HG03064 (cell line): ENCODE measurements at regions not wholly inside any gene's neighbourhood (a gene's known extent, or its start where the extent isn't known, plus 50 kb on each side); places are given as distances from the start of the nearest gene placed in this dataset.
"Not testable (repeated sequence)": the region's sequence is repeated elsewhere in the genome, so short reads cannot be mapped to it uniquely, and the experiment has no call there.

Experiments
- ATAC-seq: cut with Tn5 transposase; IDR thresholded peaks from one replicate; pipeline ENCODE4 v1.9.1; 2021; ENCODE audit warnings: low read depth; ENCODE audit not compliant: unreplicated experiment

DNA sequence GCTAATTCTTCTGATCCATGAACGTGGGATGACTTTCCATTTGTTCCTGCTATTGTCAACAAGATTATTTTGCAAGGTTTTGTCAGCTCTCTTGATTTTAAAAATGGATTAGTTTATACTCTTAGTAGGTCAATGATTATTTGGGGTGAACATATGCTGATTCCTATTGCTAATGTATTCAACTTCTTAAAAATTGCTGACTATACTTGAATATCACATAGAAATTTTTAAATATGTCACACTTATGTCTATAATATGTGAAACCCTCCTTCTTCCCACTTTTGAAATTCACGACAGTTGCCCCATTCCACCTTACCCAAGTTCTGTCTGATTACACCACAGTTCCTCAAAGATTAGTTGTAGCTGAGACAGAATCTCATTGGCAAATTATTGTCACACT is 465.7 kb upstream of the TENM3 start:
- no peak for ATAC-seq

DNA sequence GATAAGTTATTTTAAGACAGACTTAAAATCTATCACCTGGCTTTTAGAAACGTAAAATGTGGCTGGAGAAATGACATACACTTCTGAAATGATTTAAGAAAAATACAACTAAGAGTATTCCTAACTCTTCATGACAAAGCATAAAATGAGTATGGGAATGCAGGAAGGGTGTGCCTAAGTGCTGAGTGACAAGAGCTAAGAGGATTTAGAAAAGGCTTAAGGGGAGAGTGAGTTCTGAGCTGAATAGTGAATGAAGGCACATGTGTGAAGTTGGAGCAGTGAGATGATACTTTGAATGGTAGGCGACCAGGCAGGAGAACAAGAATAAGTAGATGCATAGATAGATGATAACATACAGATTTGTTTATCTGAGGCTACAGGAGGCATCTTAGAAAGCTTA is 458.3 kb upstream of the TENM3 start:
- no peak for ATAC-seq

DNA sequence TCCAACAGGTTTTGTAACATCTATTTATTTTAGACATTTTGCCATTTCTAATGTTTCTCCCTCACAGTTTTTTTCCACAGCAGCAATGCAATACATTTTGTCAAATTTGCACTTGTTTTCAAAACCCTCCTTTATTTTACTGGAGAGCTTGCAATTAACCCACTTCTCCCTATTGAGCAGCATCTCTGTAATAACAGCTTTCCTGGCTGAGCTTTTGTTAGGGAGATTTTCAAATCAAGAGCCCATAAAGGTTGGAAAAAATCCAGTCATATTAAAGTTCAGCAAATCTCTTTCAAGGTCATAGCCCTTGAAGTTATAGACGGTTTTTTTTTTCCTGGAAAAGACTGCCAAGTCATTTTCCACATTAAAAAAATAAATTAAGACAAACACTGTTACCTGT is 450.6 kb upstream of the TENM3 start:
- ATAC-seq = no peak

DNA sequence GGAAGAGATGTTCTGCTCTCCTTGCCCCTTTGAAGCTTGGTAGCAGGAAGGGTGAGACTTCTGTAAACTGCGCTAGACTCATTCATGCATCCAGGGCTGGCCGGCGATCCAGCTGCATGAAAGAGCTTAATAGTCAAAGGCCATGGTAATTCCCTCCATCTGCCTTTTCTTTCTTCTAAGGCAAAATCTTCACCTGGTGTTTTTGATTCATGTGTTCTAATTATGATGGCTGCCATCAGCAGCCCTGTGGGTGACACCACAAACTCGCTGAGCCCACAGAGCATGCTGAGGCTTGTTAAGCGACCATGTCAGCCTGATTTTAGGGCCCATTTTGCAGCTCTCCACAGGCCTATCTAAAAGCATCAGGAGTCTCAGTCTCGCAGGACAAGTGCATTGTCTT is 450.1 kb upstream of the TENM3 start:
- no peak for ATAC-seq

DNA sequence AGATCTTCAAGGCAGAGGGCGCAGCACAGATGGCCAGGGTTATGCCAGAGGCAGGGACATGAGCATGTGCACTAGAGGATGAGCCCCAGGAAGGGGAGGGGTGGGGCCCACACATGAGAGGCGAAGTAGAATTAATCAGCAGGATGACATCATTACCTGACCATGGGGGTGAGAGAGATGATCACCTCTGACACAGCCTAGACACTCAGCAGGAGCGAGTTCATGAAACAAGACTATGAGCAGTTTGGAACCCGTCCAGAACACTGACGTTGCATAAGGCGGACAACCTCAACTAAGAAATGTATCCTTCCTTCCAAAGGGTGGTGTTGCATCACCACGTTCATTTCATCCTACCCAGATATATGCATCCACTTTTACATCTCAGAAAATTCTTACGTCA is 446.7 kb upstream of the TENM3 start:
- no peak for ATAC-seq

DNA sequence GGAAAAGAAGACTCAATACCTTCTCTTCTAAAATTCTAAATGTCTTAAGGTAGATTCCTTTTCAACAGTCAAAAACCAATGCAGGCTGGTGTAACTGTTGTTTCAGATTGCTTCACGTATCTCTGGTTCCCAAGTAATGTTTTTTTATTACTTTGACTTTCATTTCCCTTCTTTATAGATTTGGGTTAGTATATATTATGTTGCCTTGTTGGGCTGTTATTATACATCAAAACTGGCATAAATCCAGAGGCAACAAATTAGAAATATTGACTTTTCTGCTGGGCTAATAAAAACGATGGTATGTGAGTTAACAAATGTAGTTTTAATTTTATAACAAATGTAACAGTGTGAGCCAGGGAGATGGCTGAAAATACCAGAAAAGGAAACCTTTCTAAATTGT is 444.7 kb upstream of the TENM3 start:
- no peak for ATAC-seq

DNA sequence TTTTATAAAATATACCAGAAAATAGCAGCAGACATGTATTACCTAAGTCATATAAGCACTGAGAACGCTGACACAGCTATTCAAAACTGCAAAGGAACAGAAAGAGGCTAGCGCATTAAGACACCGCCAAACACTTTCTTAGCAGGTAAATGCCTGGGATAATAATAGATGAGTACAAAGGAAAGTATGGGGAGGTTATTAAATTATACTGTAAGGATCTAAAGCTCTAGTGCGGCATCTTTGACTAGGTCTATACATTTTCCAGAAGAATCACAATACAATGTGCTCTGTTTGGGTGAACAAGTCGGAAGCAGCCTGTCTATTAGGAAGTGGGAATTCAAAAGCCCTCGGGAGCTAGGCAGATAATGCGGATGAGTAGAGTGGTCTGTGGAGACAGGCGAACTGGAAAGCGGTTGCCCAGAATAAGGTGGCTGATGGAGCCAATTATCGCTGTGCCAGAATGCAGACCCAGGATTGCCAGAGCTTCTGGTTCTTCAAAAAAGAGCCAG is 443.6 kb upstream of the TENM3 start:
- no peak for ATAC-seq

DNA sequence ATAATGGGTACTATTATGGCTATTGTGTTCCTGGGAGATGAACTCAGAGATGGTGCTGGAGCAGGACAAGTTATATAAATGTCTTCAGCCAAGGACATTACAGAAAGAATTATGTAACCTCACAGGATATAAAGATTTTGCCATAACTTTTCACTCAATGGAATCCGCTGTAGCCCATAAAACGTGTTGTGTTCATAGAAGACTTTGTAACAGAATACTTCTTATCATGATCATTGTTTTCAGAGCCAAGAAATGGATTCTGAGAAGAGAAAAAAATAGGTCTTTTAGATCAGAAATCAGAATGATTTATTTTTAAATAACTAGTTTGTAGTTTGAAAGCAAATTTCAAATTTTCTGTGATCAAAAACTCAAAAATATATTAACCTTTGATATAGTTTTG is 441.0 kb upstream of the TENM3 start:
- ATAC-seq = no peak

DNA sequence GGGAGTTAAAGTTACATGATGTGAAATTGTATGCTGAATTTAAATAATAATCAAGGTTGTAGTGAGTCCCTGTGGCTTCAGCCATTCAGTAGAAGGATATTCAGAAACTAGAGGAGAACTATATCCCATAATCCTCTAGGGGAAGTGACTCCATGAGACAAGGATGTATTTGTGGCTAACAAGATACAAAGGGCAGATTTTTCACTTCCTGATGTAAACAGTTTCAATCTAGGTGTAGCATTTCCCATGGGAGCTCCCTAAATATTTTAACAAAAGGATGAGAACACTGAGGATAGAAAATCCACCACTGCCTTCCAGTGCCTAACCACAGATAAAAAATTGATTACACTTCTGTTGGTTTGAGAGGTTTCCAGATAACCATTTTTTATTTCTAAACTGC is 435.4 kb upstream of the TENM3 start:
- no peak for ATAC-seq

DNA sequence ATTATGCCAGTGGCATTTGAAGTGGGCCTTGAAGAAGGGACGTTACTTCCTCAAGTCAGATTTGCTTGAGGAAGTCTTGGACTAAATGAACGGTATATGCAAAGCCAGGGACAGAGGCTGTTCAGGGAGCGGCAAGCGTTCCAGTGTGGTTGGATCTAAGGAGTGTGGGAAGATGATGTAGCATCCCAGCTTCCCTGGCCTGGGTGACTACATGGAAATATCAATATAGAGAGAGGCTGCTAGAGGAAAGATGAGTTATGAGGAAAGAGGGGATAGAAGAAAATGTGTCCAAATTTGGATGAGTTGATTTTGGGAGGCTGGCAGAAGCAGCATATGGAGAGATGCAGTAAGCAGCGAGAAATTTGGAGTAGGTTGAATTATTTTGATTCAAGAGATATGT is 432.5 kb upstream of the TENM3 start:
- no peak for ATAC-seq

DNA sequence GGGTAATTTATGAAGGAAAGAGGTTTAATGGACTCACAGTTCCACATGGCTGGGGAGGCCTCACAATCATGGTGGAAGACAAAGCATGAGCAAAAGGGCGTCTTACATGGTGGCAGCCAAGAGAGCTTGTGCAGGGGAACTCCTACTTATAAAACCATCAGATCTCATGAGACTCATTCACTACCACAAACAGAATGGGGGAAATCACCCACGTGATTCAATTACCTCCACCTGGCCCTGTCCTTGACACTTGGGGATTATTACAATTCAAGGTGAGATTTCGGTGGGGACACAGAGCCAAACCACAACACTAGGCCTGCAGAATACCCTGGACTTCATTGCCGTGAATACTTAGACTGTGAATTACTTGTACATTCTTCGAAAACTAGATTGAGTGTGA is 431.7 kb upstream of the TENM3 start:
- ATAC-seq = not testable (repeated sequence)

DNA sequence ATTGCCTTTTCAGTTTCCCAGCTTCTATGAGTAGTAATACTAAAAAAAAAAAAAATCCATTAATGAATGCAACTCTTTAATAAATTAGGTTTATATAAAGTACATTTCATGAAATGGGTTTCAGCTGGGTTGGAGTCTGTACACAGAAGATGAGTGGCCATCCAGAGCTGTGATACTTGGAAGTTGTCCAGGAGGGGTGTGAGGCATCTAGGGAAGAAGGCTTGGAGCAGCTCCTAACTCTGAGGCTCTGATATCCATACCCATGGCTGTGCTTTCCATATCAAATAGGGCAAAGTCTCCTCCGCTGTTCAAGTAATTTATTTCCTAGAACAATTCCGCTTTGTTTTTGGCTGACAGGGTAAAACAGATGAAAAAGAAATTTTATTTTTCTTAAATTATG is 423.3 kb upstream of the TENM3 start:
- ATAC-seq = no peak

DNA sequence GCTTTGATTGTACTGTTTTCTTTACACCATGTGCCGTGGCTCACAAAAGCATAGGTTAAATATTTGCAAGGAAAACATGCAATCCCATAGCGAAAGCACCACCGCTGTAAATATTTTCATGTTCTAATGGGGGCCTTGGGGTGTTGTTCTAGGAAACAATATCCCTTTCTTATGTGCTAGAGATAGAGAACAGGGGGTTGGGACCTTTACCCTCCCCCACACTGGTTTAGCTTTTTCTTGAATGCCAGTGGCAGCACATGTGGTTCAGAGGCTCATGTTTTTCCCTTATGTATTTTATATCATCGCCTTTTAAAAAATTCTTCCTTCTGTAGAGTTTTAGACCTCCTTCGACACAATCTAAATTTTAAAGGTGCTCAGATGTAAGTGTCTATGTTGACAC is 422.6 kb upstream of the TENM3 start:
- no peak for ATAC-seq

DNA sequence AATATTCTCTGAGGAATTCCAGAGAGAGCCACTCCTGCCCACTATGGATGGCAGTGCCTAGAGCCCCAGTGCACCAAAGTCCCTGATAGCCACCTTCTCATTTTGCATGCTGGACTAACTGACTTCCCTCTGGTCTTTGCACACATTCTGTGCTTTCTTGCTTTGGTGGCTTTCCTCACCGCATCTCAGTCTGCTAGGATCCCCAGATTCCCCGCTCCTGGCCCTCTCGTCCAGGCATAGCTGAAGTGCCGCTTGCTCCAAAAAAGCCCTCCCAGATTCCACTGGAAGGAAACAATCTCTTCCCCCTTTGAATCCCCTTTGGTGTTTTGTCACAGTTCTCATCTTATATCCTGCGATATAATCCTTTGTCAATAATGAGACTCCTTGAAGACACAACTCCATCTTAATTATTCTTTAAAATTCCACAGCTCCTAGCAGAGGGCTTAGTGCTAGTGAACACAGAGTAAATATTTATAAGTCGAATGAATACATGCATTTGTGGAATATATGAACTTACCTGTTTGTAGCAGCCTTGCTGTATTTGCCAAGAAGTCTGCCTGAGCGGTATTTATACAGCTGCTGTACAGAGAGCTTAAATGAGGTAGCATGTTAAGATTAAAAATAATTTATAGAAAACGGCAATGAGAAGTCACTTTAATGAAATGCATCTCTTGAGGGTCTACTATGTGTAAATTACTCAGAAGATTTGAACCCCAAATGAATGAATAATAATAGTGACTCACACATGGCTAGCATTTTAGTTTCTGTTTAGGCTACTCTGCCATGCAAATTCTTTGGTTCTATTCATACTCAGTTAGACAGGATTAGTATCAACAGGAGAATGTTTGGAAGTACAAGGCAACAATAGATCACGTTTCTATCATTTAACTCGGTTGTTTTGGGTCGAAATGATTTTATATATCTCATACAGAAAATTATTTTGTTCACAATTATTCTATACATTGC is 421.9 kb upstream of the TENM3 start:
- ATAC-seq = no peak

DNA sequence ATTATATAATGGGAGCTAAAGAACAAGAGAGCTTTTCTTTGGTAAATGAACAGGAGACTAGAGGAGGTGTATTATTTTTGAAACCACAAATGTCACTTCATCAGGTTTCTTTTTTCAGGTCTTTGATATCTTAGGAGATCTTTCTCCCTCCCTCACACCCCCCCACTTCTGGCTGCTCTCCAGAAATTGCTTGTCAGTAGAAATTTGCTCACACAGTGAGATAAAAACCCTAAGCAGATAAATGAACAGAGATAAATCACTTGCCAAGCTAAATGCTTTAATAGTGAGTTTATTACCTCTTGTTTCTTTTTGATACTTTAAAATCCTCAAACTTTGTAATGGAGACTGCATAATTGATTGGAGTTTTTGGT is 421.2 kb upstream of the TENM3 start:
- no peak for ATAC-seq

DNA sequence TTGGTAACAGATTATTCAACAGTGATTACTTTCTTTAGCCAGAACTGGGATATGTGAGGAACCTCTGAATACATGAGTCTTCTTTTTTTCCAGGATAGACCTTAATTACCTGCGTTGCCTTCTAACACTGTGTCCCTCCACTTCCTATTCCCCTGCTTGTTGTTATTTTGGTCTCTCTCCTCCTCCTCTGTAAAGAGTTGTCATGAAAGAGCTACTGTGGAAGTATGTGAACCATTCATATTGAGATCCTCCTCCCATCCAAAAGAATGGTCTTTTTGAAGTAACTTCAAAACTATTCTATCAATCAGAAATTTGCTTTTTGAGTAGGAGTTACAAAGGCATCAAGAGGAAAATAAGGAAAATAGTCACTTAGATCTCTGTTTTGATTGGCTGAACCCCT is 420.0 kb upstream of the TENM3 start:
- no peak for ATAC-seq

DNA sequence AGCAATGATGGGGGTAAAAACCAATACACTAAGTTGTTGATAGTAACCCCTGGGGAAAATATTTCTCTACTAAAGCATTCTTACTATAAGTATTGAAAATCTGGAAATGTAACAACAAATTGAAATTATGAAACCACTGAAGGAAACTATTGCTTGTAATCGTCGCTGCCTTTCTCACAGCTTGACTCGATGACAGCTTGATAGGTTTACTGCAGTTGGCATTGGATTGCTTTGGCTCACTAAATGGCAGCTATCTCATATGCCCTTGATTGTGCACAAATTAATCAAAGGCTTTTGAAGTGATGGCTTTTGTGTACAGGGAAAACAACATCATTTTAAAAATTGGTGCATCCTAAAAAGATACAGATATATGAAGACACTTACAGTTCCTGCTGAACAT is 419.6 kb upstream of the TENM3 start:
- ATAC-seq = no peak

DNA sequence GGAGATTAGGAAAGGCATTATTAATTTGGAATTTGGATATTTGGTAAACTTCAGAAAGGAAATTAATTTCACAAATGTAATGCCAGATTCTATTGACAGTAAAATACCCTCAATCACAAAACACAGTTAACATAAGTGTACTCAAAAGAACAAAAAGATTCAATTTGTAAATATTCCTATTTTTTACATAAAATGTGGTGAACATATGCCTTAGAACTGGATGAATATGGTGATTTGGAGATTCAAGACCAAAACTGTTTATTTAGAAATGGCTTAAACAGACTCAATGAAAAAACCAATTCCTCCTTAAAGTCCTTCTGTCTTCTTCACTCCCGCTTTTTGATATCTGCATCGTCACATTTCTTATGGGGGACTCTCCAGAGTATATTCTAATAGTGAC is 417.6 kb upstream of the TENM3 start:
- ATAC-seq = no peak

DNA sequence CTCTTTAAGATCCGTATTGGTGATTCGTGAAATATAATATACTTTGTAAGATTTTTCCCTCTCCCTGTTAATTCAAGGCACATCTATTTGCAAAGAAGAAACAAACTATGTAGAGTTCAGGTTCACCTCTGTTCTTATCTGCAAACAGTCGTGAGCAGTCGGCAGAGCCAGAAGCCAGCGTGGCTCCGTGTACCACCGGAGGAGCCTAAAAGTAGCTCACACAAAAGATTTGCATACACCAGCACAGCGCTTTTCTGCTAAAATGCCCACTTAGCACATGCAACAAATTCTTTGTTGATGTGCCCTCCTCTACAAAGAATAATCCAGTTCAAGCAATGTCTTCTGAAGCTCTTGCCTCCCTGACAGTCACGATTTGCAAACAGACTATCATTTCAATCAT is 416.0 kb upstream of the TENM3 start:
- ATAC-seq = no peak

DNA sequence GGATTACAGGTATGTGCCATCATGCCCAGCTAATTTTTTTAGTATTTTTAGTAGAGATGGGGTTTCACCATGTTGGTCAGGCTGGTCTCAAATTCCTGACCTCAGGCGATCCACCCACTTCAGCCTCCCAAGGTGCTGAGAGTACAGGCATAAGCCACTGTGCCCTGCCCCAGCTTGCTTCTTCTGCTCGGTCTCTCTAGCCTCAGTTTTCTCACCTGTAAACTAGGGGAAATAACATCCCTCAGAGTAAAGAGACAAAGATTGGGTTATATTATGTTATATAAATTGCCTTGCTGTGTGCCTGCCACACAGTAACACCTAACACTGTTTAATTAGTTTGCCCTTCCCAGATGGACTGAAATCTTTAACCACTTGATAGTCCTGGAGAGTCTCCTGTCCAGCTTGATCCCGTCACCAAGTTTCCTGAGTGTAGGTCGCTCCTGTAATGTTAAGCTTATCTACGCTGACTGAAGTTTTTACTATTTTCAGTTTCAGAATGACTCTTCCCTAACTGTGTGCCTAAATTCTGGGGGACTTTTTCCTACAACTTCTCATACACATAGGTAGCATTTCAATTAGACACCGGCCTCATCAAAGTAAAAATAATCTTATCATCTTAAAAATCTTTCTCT is 412.7 kb upstream of the TENM3 start:
- no peak for ATAC-seq

DNA sequence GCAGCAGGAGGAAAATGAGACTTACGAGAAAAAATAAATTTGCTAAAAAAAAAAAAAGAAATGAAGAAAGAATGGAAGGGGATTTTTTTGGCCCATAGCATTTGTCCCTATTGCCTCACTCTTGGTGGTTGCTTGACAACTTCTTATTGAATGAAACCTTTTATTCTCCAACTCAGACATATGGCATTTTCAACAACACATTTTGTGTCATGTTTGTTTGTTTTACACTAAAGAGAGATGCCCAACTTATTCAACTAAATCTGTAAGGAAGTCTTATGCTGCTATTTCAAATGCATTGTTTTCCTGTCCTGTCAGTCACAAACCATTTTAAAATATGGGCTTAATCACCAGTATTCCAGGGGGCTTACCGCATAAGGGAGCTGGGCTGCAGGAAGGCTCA is 409.1 kb upstream of the TENM3 start:
- no peak for ATAC-seq

DNA sequence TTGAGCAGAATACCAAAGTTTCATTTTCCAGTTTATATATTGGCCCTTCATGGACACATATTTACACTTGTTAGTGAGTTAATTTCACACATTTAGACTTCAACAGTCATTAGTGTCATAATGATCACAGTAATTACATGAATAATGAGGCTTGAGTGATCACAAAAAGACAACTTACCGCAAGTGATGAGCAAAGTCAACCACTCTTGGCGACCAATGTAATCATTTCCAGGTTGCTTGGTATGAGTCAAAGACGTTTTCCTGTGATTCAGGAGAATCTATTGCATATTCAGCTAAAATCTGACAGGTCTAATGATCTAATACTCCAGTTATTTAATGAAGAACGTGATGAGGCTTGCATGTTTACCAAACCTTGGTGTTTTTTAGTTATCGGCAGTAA is 407.9 kb upstream of the TENM3 start:
- ATAC-seq = no peak
